Frontal cortex (tissue), 3 donors: ENCODE measurements at regions not wholly inside any gene's neighbourhood (a gene's known extent, or its start where the extent isn't known, plus 50 kb on each side); places are given as distances from the start of the nearest gene placed in this dataset.
A peak's percentile ranks its signal among the peaks of the same experiment; 100 is the strongest.

Experiments used
- DNase-seq, 2 donors: peaks; one replicate each; pipeline ENCODE4 v3.0.0; 2012; ENCODE audit warnings: low spot score in 2 of 2
- FAIRE-seq: peaks from 2 replicates; lab custom pipeline; 2012; peaks lifted over from hg19 to GRCh38; lab: Jason Lieb, UNC
- donor health status: control.
- donor health status: control.
- donor health status: control.

DNA sequence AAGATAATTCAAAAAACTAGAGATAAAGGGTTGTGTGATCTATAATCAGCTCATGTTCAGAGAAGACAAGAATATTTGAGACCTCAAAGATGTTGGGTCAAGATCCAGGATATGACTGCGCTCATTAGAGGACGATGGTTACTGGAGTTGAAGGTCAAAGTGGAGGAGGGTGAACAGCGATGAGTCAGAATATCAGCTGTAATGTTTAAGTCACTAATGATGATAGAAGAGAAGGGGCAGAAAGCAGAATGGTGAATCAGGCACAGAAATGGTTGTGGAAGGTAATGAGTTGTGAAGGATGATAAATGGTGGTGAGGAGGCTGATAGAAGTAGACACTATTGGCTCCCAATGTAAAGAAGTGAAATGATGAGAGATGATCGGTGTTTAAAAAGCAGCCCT lies 540.3 kb downstream of the INHBA start:
- FAIRE-seq (no peak), DNase-seq (no peak)

DNA sequence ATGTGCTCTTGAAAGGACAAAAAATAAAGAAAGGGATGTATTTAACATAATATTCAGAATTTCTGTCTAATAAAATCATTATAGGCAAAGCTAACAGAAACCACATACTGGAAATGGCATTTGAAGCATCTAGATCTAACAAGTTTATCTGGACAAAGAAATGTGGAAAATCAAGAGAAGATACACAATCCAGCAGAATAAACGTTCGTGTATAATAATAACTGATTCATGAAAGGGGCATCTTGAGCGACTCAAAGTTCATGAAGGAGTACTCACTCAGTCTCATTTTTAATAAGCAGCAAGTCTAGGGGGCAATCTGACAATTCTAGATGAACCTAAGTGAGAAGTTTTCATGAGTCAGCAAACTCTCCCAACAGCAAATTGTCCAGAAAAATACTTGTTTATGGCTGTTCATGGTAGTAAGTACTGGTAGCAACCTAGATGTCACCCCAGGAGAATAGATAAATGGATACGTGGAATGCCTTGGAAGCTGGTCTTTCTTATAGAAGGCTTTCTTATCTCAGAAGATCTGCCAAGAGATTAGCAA lies 541.8 kb downstream of the INHBA start:
- DNase-seq = no peak
- FAIRE-seq = no peak

DNA sequence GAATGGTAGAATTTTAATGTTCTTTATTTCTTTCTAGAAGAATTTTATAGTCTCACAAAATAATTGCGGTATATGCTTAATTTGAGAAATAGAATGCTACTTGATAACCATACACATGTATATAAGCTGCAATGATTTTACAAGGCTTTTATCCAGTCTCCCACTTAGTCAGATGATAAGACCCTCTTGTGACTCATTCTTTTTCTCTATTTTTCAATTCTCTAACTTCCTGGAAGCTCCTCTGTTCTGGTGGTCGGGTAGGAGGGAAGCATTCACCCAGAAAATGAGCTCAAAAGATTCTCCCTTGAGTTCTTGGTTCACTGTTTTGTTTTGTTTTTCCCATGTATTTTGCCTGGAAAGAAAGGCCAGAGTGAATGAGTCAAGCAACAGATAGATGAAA lies 546.6 kb downstream of the INHBA start:
- FAIRE-seq (no peak), DNase-seq (no peak)

DNA sequence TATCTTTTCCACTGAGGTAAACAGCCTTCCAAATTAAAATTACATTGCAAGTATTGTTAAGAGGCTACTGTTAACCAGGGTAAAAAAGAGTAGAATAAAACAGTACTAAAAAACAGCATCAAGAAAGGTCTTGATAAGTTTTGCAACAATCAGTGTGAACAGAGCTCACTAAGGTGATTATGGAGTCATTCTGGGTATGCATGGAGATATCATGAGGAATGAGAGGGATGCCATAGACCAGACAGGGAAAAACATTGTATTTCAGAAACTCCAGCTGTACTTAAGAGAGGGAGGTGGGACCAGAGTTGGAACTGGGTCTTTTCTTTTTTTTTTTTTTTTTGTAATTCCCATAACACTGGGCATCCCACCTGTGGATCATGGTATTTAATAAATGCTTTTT lies 549.6 kb downstream of the INHBA start:
- DNase-seq = no peak
- no peak for FAIRE-seq

DNA sequence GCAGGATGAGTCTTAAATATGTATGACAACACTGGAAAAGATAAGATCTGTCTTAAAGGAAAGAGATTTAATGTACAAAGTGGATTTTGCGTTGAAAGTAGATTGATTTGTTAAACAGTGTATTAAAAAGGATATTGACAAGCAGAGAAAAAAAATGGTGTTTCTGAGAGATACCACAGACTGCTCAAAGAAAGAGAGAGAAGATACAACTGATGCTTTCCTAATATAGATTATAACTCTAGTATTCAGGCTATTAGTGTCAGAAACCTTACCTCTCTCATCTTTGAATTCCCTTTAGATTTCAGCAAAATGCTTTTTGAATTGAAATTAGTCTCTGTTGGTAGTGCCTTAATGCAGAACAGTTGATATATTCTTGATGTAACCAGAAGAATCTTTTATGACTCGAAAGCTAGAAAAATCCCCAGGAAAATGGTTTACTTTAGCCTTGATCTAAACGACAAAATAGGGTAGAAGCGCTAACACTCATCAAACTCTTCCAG lies 550.7 kb downstream of the INHBA start:
- FAIRE-seq = no peak

DNA sequence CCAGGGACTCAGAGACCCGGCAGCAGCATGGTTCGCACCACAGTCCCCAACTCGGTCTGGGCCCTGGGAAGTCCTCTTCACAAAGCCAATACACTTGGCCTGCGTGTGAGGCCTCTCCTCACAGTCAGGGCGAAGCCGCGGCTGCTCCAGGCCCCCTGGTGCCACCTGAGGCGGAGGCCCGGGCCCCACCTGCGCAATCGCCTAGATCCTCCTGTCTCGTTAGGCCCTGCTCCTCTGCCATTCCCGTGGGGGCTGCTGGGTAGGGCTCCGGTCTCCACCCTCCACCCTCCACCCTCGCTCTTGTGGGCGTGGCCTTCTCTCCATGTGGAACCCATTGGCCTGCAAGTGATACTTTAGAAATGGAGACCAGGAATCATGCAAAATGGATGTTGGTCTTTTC lies 553.3 kb downstream of the INHBA start:
- DNase-seq (no peak), FAIRE-seq (no peak)

More for the DNA sequence above, 550.7 kb downstream of the INHBA start:
- no peak for DNase-seq

DNA sequence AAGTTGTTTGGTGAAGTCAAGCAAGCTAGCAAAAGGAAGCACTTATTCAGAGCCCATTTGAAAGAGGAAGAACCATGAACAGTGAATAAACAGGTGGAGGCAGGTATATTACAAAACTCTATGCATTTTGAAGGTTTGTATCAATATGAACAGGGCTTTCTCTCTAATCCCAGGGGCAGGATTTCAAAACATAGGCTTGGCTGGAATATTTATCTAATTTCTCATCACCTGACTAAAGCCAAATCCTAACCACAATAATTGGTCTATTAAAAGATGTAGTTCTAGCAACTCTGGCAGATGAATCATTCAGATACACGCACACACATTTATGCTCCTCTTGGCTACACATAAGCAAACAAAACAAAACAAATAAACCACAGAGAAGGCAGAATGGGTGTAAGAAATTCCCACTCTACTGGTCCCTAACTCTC lies 554.4 kb downstream of the INHBA start:
- FAIRE-seq = no peak
- no peak for DNase-seq

DNA sequence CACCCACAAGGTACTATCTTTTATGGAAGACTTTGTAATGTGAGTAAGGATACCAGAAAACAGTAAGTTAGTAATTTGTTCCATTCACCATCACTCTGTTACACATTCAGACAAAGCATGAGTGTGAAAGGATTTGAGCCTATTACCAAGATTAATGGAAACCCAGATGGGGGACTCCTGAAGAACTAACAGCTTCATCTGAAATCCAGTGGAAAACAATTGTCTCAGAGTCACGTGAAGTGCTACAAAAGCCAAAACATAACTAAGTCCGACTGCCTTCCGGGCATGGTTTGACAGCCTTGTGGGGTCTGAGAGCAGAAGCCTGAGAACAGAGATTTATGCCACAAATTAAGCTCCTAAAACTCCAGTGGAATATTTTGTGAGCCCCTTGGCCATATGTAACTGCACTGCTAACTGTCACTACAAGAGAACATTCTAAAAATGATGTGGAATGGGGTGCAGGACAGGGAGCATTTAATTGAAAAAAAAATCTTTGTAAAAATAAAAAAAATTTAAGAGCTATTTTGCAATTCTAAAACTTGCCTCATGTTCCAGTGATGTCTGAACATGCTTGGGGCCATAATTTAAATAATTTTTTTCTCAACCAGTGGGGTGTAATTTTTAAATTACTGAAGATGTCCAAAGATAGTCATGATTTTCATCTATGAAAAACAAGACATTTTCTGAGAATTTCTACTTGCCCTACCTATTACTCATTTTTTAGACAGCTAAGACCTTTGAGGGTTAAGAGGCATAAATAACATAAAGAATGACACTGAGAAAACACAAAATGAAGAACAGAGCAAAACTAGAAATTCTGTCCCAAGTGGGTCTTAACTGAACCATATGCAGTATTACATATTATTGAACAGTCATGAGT lies 555.0 kb downstream of the INHBA start:
- no peak for FAIRE-seq

DNA sequence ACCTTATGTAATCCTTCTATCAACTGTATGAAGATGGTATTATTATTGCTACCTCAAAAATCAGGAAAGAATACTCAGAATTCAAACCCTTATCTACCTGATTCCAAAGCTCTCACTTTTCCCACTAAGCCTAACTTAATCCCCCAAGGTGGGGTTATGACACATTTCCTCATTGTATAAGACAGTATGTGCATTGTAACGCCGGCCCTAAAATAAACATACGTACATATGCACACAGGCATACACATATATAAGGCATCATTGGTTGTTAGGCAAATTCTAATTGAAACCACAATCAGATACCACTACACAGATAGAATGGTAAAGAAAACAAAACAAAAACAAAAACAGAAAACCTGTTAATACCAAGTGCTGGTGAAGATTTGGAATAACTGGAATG lies 556.5 kb downstream of the INHBA start:
- no peak for FAIRE-seq

More for the DNA sequence above, 555.0 kb downstream of the INHBA start:
- no peak for DNase-seq

DNA sequence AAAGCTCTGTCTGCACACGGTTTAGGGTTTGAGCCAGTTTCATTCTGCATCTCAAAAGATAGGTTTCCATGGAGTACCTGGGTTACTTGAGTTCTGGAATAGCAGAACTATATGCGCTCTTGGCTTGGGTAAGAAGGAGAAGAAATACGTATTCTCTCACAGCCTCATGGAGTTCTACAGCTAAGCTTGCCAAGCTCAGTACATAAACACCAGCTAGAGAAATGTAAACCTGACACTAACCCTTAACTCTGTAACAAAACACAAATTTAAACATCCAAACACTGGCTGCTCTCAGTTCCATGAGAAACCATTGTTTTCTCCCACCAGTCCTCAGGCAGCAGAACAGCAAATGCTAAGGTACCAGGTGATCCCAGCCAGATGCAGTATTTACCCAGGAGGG lies 557.2 kb downstream of the INHBA start:
- no peak for FAIRE-seq

More for the DNA sequence above, 556.5 kb downstream of the INHBA start:
- DNase-seq = no peak

DNA sequence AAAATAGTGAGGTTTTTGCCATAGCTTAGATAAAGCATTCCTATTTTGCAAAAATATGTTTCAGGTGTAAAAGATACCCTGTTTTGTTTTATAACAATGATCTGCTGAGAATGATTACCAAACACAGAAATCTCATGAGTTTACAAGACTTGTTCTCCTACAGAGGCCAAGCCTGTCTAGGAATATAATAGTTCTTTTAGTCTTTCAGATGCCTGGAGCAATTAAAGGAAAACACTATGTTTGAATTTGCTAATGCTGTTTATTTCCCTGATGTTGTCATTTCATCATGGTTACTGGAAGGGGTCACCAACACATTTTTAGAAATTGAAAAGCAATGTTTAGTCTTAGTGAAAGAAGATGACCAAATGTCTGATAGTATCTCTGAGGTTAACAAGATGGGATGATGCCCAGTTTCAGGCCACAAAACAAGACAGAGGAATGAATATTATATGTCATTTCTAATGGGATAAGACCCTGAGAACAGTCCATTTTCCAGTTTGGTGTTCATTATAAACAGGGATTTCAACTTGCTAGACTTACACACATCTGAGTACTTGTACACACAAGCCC lies 559.9 kb downstream of the INHBA start:
- FAIRE-seq = no peak

More for the DNA sequence above, 557.2 kb downstream of the INHBA start:
- DNase-seq = no peak

DNA sequence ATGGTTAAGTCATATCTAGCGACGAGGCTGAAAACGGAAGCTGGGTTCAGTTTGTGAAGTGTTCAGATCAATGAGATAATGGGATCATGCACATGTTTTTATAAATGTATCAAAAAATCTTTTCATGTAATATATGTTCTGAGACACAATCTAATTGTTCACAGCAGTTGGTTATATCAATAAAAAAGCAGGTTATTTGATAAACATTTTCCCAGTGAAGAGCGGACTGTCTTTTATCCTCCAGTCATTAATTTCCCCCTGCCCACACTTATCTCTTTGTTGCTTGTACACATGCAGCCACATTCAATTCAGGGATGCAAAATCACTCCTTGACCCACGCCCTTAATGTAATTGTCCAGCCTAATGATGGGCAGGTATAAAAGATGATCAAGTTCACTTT lies 563.1 kb downstream of the INHBA start:
- FAIRE-seq = no peak
- no peak for DNase-seq

More for the DNA sequence above, 559.9 kb downstream of the INHBA start:
- DNase-seq = no peak

DNA sequence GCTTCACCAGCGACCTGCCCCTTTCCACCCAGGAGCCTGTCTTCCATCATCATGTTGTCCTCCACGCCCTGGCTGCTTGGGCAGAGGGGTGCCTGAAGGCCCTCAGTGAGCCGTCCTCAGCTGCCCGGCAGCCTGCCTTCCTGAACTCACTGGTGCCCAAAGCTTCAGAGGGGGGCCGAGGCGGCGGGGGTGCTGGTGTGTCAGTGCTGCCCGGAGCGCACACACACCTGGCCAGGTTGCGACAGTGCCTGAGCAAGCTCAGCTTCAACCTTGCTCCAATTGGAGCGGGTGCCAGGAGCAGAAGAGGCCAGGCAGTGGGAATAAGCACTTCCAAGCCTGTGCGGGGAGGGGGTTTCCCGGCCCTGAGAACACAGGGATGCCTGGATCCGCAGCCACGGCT lies 566.3 kb downstream of the INHBA start:
- no peak for FAIRE-seq
- DNase-seq = no peak

DNA sequence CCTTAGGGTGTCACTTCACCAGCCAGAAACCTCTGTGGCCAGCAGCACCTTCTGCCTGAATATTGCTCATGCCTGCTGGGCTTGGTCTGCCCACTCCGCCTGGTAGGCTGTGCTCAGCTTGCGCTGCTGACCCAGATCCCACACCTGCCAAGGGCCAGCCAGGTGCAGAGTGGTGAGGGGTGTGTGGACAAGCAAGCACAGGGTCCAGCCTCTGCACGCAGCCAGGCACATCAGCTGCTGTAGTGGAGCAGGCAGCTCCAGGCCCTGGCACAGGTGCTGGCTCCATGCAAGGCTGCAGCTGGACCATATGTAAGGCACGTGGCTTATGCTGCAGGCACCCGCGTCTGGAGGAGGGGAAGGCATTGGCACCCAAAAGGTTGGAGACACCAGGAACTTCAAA lies 567.4 kb downstream of the INHBA start:
- DNase-seq (no peak), FAIRE-seq (no peak)

DNA sequence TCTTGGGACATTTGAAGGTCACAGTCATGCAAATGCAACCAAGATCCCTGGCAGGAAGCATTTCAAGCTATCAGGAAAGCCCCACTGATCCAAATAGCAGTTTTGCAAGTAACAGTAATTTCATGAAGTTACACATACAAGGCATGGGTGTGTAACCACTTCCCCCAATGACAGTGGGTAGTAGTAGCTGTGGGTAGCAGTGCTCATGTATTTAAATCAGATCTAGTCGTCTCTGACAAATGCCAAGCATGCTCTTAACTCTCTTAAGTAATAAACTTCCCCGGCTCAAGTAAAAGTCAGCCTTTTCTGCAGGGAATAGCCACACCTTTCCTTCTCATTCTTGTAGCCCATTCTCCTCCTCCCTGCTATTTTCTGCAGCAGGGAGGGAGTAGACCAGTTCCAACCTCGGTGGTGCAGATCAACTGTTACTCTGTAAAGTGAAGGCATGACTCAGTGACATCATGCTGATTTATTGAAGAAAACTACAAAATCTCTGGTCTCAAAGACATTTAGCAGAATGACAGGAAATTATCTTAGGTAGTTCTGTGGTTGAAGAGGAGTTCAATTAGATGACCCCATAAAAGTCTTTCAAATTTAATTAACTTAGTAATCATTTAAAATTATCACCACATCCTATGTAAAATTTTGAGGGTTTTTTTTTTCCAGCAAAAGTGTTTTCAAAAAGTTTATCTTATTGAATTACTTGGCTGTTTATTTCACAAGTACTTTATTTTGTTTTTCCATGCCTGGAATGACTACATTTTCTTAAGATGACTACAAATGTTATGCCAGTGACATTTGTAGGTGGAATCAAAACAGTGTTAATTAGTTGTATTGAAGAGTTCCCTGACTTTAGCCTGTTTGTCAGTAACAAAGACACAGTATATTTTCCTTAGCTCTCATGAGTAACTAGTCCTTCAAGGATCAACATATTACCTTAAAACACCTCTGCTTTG lies 568.3 kb downstream of the INHBA start:
- no peak for DNase-seq
- FAIRE-seq = no peak

DNA sequence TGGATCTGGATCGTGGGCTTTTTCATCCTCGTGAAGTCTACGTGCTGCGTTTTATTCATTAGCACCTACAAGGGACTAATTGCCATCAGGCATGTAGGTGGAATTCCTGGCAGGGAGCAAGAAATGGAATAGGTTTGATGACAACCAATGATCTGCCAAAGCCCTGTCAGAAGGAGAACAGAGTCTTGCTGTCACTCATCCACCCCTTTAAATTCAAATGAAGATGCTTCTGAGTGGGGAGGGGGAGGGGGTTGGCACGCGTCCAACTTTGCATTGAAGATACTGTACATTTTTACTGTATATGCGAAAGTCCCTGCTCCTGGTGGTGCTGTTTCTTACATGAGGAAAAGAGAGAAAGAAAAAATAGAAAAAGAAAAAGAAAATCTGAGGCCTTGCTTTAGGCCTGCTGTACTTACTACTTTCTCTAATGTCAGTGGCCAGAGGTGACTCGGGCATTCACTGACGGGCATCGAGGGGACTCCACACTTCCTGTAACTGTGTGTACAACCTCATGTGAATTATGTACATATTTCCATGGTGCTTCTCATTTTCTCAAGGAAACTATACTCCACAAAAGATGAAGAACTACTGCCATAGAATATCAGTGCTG lies 569.1 kb downstream of the INHBA start:
- no peak for DNase-seq
- no peak for FAIRE-seq

DNA sequence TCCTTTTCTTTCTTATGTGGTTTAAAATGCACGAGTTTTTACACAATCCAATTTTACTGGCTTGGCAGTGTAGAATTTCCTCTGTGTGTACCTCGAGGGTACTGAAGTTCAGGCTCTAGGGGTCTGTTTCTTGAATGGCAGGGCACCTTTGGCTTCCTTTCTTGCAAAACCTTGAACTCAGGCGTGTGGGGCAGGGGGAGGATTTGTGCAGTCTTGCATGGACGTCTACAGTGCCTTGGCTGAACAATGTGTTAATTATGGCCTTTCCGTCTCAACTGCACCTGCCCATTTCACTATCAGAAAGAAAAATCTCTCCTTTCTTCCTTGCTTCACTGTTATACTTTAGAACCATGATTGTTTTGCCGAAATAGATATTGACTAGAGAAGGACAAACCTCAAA lies 570.9 kb downstream of the INHBA start:
- FAIRE-seq (no peak), DNase-seq (no peak)

DNA sequence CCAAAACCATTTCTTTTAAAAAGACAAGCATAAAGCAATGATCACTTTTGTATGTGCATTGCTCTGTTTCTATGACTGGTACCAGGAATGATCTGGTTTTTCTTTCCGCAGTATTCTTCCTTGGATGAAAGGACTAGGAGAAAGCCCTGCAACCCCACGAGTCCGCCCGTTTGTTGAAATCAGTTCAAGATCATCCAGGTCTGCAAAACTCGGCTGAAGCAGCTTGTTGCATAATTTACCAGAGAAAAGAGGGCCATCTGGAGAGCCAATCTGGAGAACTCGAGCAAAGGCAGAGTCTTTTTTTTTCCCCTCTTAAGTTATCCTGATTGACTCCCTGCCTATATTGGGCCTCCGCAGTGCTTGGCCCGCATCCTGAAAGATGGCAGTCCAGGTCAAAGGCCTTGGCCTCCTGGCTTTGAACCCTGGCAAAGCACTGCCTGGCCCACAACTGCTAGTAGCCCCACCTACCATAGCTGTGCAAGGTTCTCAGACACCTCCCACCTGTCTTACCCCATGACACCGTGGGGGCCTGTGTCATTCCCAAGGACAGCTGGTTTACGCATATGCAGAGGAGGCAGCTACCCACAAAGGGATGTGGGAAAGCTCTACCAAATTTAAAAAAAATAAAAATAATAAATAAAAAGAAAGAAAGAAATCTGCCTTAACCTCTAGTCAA lies 572.2 kb downstream of the INHBA start:
- no peak for FAIRE-seq
- peak in 1 of 2 donors; percentile 11 for DNase-seq

DNA sequence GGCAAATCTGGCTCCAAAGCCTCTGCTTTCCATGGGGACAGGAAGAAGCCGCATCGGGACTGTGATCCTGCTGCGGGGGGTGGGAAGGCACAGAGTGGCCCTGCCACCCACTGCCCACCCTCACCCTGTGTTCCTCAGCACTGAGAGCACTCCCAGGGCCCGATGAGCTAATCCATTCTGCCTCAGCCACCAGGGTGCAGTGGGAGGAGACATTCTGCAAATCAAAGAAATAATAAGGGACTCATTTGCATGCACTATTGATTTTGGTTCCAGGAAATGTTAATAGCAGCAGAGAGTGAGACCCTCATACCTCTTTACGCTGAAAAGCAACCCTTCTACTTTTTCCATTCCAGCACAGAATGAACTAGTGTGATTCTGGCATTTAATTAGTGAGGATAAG lies 572.8 kb downstream of the INHBA start:
- no peak for FAIRE-seq
- no peak for DNase-seq
